GM19455 (cell line): ENCODE measurements at regions not wholly inside any gene's neighbourhood (a gene's known extent, or its start where the extent isn't known, plus 50 kb on each side); places are given as distances from the start of the nearest gene placed in this dataset.

Experiments used
- ATAC-seq: cut with Tn5 transposase; IDR thresholded peaks from one replicate; pipeline ENCODE4 v1.9.1; 2021; ENCODE audit not compliant: unreplicated experiment

DNA sequence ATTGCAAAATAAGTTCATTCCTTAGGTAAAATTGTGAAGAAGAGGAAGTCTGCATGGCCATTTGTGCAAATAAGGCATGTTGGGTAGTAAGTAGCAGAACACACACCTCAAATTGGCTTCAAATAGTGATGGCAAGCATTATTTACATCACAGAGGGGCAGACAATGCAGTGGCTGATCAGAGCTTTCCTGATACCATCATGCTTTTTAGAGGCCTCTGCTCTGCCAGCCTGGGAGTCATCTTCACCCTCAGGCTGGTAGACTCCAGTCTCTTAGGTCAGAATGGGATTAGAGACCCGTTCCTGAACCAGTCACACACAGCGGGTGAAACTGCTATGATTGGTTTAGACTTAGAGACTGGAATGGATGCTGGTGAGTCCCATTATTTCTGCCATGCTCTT lies 396.0 kb upstream of the MCTP2 start:
- no peak for ATAC-seq

DNA sequence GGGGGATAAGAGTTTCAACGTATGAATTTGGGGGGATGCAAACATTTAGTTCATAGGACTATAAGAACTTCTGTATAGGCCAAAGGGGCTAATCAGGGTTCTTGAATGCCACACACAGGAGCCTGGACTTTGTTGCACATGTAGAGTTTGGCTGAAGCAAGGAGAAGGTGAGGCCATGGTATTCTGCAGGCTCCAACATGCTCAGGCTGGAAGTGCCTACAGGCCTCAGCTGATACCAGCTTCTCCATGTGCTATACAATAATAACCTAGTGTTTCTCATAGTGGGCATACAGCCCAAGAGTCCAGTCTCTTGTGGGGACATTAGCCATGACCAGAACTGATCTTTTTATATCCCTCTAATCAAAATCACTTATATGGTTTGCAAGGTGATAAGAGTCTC lies 399.7 kb upstream of the MCTP2 start:
- no peak for ATAC-seq

DNA sequence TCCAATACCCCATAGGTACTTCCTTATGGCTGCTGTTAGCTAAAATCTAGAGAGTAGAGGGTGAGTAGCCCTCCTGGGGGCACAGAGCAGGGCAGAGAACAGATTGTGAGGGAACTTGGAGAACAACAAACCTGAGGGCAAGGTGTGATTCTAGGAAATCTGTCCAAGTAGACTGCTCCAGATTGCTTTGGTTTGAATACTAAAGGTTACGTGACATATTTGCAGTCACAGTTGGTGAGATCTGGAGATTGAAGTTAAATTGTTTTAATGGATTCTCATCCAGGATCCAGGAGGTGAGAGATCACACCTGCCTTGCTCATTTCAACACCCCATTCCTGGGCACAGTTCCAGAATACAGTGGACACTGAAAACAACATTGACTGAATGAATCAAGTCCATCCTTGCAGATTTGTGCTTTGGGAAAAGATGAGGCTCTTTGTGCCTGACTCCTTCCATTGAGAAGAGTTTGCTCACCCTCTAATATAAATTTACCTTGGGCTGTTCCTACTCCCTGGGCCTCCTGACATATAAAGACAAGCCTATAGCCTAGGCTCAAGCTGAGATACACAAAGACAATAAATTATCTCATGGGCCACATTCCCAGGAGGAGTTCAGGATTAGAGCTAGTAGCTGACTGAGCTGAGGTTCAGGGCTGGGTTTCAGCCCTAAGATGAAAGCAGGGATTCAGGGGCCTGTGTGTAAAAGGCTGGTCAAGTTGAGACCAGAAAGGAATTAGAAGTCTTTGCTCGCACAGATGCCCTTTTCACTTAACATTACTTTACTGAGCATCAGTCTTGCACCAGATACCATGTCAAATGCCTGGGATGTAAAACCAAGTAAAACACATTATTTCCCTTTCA lies 400.9 kb upstream of the MCTP2 start:
- ATAC-seq: no peak

DNA sequence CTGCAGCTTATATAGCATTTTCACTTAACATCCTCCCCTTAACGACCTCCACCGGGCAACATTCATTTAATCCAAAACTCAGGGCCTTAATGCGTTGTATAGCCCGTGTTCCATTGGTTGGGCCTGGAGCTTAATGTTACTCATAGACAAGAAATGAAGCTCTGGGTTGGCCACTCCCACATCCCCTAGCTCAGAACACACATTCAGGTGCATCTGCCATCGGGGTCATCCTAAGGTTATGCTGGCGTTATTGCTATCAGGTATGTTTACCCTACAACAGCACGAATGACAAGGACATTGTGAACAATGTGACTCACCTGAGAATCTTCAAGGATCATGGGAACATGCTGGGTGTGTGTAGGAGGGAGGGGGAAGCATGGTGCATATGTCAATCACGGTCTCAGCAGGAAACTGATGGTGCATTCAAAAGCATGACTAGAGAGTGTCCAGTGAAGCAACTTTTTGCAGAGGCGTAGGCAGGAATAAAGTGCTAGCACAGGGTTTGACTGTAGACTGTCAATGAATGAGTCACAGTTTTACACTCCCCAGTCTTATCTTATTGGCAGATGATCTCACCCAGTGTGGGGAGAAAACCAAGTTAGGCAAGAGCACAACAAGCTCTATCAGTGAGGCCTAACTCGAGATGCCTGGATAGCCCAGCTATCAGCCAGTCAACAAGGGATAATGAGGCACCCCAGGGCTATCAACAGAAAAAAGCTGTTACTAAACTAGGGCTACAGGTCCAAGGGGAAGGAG lies 402.1 kb upstream of the MCTP2 start:
- no peak for ATAC-seq

DNA sequence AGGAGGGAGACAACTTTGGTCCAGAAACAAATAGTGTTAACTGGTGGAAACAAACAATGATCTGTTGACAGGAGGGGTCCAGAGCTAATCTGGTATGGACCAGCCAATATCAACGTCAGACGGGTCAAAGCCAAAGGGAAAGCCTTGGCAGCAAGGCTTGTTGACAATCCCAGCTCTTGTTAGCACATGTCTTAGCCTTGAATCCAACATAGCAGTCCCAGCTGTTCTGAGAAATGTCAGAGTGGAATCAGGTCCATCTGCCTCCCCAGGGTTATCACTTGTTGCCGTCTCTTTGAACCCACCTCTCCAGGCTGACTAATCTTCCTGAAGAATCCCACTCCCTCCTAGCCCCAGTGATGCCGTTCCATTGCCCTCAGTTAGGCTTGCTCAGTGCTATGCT lies 404.6 kb upstream of the MCTP2 start:
- ATAC-seq: no peak

DNA sequence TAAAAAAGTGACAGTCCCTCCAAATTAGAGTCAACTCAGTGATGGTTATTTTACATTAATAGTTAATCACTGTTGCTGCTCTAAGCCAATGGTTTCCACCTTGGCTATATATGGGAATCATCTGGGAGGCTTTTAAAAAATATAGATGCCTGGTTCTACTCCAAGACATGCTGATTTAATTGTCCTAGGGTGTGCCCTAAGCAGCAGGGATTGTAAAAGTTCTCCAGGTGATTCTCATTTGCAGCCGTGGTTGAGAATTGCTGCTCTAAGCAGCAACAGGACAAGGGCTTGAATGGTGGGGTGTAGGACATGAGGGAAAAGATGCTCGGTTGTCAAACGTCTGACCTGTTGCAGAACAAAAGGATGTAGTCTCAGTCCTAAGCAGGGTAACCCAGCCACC lies 405.1 kb upstream of the MCTP2 start:
- no peak for ATAC-seq

- no peak for ATAC-seq
Measured at GRCh38 chr15:93825682-93826081, 405.7 kb upstream of the MCTP2 start.

DNA sequence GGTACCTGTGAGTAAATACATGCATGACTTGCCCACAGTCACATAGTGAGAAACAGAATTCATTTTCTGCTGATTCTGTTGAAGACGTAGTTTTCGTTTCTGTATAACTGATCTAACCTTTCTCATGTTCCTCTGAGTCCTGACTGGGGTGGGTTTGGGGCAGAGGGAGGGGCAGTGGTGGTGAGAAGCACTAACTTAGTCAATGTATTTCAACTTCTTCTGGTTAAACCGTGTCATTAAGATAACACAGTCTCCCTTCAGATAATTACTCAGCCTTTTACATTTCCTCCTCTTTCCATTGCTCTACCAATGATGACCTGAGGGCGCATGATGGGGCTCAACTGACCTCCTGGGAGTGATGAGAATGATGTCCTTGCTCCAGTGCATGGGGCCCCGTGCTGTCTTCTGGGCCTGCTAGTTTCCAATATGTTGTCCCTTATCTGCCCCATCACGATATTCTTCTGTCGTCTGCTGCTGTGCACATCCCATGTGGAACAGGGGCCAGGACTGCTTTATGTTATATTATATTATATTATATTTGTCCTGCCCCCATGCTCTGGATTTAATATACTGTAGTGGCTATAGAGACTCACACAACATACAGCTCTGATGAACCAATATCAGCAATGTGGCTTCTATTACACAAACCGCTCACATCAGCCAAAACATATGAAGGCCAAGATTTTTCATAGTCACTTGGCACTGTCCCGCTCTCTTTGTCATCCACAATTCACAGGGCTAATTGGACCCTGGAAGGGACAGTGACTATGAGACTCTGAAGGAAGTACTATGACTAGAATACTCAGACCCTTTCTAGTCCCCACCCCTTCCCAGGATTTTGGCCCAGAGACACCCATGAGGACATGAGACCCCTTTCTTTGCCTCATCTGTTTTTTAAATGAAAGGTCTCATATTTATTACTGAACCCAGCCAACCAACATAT lies 407.1 kb upstream of the MCTP2 start:
- no peak for ATAC-seq

- ATAC-seq: no peak
Measured at GRCh38 chr15:93820566-93820965, 410.8 kb upstream of the MCTP2 start.

DNA sequence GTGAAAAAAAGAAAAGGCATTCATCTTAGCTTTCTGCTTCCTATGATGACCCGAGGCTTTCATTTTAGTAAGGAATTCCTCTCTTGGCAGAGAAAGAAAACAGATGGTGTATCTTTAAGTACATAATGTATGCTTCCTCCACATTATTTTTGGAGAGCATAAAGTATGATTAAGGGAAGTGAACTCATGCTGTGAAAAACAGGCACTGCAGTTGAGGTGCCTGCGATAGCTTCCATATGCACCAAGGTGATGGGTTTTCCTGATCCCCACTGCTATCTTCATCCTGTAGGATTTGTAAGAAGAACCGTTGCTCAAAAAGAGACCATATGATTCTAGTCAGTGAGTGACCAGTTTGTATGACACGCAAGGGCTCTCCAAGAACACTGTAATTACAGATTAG lies 411.5 kb upstream of the MCTP2 start:
- ATAC-seq: no peak

GRCh38 chr15:93816815-93817214 lies 414.5 kb upstream of the MCTP2 start:
- ATAC-seq: no peak

- ATAC-seq: no peak
Measured at GRCh38 chr15:93811305-93811704, 420.1 kb upstream of the MCTP2 start.

GRCh38 chr15:93809516-93809915 lies 421.8 kb upstream of the MCTP2 start:
- no peak for ATAC-seq

DNA sequence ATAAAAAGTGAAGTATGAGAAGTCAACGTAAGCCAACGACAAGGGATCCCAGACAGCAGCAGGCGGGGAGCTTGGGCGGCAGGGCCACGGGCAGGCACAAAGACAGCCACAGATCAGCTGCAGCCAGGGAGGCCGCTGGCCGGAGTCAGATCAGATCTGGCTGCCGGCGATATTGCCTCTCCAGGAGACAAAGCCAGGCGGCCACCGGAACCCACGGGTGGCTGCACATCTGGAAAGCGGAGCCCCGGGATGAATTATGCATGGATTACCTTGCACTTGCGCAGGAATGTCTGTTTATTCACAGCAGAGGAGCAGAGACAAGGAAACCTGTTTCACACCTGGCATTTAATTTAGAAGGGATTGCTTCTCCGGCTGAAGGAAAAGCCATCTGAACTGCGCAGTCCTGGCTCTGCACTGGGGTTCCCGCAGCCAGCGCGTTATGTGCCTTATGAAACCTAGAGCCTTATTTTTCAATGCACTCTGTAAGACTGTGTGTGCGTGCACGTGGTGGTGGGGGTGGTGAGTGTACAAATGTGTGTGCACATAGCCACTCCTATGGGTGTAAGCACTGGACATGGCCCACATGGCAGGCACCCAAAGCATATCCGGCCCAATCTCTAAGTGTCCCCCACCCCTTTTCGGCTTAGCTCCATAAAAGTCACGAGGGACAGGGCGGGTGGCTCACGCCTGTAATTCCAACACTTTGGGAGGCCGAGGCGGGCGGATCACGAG lies 427.8 kb upstream of the MCTP2 start:
- ATAC-seq: no peak

- no peak for ATAC-seq
Measured at GRCh38 chr15:93801206-93801605, 430.2 kb upstream of the MCTP2 start.

DNA sequence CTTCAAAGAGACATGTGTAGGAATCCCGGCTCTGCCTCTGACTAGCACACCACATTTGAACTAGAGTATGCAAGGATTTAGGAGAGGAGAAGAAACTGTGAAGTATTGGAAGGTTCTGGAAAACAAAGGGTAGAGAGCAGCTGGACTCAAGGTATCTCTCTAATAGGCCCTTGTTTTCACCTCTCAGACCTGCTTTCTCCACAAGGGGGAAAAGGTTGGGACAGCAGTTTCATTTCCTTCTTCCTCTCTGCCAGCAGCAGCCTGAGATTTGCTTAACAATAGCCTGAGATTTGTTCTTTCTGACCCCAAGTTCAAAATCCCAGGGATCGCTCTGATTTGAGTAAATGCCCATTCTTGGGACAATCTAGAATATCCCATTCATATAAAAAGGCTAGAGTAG lies 430.6 kb upstream of the MCTP2 start:
- no peak for ATAC-seq

- no peak for ATAC-seq
Measured at GRCh38 chr15:93789441-93789840, 441.9 kb upstream of the MCTP2 start.

DNA sequence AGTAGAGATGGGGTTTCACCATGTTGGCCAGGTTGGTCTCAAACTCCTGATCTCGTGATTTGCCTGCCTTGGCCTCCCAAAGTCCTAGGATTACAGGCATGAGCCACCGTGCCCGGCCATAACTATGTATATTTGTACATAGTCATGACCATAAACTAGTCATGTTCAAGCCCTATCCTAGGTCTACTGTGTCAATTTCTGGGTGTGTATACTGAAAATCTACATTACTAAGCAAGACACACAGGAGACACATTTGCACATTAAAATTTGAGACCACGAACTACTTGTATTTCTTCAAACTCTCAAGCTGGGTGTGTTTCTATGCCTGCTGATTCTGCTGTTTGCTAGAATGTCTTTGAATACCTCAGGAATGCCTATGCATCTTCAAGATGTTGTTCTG lies 451.3 kb upstream of the MCTP2 start:
- ATAC-seq: no peak

GRCh38 chr15:93779341-93779740 lies 452.0 kb upstream of the MCTP2 start:
- no peak for ATAC-seq

DNA sequence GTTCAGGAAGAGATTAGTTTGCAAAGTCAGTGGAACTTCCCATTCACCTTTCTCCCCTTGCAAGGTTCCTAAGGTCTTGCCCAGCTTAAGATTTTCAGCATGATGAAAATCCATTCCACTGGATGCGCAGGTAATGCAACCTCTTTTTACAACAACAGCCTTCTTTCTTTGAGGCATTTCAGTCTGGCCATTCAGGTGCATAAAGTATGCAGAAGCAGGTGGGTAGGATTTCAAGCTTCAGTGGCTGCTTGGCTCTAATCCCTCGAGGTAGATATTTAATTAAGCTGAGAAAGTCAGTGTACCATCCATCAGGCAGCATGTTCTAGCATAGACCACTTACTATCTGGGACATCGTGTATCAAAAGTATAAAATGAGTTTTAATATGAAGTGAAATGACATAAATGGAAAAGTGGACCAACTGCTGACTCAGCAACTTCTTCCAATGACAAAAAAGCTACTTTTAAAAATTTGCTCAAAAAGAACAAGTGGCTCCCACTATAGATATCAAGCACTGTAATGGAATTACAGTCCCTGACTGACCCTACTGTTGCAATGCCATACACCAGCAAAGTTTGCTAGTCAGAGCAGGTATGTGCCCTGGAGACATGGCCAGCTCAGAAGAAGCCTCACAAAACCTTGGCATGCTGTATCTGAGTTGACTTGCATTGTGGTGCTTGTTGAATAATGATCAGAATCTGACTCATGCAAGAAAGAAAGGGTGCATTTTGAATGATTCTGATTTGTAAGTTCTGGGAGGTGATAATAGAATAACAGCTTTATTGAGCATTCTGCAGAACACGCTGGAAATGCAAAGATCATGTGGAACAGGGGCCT lies 459.9 kb upstream of the MCTP2 start:
- no peak for ATAC-seq
